Fibroblast of skin of left quadriceps (primary cell): ENCODE measurements at regions not wholly inside any gene's neighbourhood (a gene's known extent, or its start where the extent isn't known, plus 50 kb on each side); places are given as distances from the start of the nearest gene placed in this dataset.

Source experiments
- DNase-seq, 2 experiments: peaks; one replicate each; pipeline ENCODE4 v3.0.0-alpha.2; 2013; ENCODE audit warnings: low read depth in 2 of 2

- DNase-seq, result no peak
Measured at GRCh38 chr17:14768923-14769322, 468.0 kb downstream of the HS3ST3B1 start.

DNA sequence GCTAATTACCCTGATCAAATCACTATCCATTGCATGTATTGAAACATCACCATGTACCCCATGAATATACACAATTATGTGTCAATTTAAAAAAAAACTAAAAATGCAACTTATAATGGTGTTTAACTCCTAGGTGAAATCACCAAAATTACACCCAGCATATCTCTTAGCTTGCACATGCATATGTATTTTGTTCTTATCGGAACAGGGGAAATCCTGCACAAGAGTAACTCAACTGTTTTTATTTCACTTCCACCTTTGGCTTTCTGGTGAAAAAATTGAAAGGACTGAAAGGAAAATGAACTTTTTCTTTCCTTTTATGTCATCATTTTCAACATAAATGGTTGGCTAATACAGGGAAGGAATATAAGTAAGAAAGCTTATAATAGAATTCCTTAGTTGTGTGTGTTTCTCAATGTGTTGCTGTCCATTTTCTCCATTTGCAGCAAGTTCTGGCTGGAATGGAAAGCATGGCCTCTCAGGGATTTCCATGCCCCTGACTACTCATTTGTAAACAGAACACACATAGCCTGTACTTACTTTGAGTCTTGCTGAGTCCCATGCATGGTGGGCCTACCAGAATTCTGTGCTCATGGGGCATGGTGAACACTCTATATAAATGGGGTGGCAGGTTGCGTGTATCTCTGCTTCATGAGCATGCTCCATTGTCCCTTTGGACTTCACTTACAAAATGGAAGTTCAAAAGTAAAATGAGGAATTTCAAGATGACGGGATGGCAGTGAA is 462.0 kb downstream of the HS3ST3B1 start:
- DNase-seq, result no peak

- DNase-seq, result no peak
Measured at GRCh38 chr17:14760719-14761411, 460.0 kb downstream of the HS3ST3B1 start.

- no peak for DNase-seq
Measured at GRCh38 chr17:14760212-14760611, 459.3 kb downstream of the HS3ST3B1 start.

- no peak for DNase-seq
Measured at GRCh38 chr17:14759325-14759724, 458.4 kb downstream of the HS3ST3B1 start.

DNA sequence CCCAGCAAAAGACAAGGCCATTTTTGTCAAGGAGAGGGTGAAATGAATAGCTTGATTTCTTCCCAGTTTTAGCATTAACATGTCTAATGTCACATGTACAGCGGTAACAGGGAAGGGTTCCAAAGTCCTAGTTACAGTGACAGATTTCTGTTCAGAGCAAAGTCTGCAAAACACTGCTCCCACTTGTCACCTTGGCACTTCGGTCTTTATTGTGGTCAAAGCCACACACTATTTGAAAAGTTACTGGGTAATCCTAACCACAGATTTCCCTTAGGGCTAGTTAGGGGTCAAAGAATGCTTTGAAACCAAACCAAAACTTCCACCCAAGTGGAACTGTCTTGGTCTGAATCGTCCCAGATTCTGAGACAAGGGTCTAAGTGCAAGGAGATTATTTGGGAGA is 455.6 kb downstream of the HS3ST3B1 start:
- DNase-seq, result no peak

- no peak for DNase-seq
Measured at GRCh38 chr17:14755002-14755401, 454.1 kb downstream of the HS3ST3B1 start.

GRCh38 chr17:14753383-14753782 is 452.5 kb downstream of the HS3ST3B1 start:
- no peak for DNase-seq

- no peak for DNase-seq
Measured at GRCh38 chr17:14752011-14752410, 451.1 kb downstream of the HS3ST3B1 start.

- DNase-seq, result no peak
Measured at GRCh38 chr17:14750866-14751265, 450.0 kb downstream of the HS3ST3B1 start.

GRCh38 chr17:14749269-14749668 is 448.4 kb downstream of the HS3ST3B1 start:
- no peak for DNase-seq

GRCh38 chr17:14748036-14748710 is 447.3 kb downstream of the HS3ST3B1 start:
- no peak for DNase-seq

DNA sequence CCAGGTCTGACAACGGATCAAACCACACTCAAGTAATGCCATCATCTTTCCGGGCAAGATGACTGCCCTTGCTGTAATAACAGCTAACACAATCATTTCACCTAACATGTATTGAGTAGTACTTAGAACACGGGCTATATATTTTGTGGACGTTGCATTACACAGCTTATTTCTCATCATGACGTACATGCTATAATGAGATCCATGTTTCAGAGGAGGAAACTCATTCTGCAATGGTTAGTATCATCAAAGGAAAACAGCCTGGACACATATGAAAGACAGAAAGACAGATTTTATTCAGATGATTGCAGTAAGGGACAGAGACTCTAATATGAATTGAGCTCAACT is 446.7 kb downstream of the HS3ST3B1 start:
- DNase-seq, result peak; percentile 78 to 79

- DNase-seq, result no peak
Measured at GRCh38 chr17:14746822-14747602, 446.1 kb downstream of the HS3ST3B1 start.

DNA sequence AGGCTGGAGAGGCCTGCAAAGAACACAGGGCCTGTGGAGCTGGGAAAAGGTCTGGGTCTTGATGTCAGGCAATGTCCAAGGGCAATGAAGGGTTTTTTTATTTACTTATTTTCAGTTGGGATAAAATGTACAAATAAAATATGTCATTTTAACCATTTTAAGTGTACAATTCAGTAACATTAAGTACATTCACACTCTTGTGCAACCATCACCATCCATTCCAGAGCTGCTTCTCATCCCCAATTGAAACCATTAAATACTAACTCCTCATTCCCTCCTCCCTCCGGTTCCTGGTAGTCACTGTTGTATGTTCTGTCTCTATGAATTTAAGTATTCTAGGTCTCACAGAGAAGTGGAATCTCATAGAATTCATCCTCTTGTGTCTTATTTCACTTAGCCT is 444.7 kb downstream of the HS3ST3B1 start:
- DNase-seq, result peak in 1 of 2 experiments; percentile 20

DNA sequence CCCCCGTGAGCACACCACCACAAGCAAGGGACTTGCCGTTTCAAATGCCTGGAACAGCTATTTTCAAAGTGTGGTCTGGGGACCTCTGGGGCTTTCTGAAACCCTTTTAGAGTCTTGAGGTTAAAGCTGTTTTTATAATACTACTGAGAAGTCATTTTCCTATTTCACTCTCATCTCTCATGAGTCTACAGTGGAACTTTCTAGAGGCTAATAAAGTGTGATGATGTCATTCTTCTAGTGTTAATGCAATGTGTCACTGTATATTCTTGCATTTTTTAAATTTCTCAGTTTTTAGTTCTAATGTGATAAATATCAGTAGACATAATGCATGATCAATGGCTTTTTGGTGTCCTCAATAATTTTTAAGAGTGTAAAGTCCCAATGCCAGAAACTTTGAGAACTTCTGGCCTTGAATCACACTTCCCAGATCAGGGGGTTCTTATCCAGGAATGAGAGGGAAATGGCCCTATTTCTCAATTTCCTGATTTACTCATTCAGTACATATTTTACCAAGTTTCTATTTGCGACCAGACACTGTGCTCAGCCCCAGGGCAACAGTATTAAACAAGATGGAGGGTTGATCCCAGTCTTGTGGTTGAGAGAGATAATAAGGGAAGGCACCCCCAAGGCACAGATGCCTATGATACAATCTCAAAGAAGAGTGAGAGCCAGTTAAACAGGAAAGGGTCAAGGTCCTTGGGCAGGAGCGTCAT is 444.0 kb downstream of the HS3ST3B1 start:
- peak in 1 of 2 experiments; percentile 24 for DNase-seq

DNA sequence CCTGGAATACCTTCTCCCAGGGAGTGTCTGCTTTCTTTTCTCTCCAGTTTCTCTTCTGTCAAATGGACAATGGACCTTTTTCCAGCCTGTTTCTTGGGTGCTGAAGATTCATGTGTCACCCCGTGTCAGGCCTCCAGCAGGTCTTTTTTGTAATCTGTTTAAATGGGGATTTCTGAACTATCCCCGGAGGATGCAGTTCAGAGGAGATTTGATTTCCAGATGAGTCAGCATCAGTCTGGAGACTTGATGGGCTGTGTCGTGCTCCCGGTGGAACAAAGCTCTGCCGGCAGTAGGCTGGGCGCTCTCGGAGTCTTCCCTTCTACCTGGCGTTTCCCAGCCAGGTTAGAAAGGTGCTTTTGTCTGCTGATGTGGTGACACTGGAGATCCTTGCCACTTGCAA is 440.6 kb downstream of the HS3ST3B1 start:
- DNase-seq, result no peak

DNA sequence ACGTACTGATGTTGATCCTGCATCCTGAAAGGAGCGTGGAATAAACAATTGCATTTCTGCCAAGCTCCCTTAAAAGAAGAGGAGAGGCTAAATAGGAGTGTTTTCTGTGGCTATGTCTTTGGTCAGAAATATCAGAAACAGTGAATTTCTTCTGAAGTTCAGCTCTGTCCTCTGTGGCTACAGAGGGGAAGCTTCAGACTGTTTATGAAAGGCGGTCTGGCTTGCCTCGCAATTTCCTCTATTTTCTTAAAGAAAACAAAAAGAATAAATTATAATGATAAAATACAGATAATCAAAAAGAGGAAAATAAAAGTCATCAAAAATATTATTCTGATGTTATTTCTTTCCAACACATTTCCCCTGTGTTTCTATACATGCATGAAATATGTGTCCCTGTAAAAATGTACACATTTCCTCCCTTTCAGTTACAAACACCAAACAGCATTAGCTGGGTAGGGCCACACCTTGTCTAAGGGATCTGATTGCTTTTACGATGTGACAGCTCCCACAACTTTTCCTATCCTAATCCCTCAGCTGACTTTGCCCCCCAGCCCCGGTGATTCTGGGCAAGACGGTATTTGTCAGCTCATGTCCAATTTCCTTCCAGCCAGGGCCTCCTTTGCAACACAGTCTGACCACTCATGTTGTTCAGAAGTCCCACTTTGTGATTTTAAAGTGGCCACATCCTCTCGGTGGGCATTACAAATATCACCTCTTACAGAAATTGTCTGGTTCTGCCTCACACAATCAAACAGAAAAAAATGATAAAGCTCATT is 439.0 kb downstream of the HS3ST3B1 start:
- no peak for DNase-seq

DNA sequence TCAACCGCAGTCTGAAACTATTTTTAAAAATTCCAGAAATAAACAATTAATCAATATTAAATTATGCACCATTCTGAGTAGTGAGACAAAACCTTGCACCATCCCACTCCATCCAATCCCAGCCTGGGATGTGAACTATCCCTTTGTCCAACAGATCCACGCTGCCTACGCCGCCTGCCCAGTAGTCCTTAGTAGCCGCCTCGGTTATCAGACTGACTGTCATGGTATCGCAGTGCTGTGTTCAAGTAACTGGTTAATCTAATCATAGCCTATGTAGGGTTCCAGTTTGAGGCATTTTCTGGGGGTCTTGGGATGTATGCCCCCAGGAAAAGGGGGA is 437.7 kb downstream of the HS3ST3B1 start:
- DNase-seq, result no peak

DNA sequence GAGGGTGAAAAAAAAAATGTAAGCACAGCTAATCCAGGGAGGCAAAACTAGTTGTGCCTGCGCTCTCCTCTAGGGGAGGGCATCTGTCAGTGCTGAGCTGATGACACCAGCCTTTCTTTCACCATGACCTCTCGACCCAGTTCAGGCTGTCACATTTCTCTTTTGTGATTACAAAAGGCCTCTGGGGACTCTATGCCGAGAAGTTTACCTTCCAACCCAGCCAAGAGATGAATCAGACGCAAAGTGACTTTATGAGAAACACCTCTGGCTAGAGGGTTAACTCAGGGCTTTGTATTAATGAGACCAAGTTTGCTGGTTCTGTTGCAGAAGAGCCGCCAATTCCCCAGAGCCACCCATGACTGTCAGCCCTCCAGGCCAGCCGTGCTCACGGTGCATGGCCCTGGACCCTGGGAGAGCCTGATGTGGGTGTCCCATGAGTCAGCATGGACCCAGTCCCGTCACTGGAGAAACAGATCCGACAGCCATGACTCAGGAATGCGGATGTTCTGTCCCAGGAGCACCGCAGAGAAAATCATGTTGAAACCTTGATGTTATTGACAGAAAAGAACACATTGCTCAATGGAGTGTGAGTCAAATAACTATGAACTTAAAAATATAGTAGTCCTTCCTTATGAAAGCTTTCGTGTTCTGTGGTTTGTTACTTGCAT is 437.2 kb downstream of the HS3ST3B1 start:
- DNase-seq, result peak; percentile 94 to 95
